Activated CD4-positive, CD25-positive, alpha-beta regulatory T cell treated with anti-CD3 and anti-CD28 coated beads, Interleukin-2, amount 50 U/mL, for 72 hours (primary cell): ENCODE measurements at regions not wholly inside any gene's neighbourhood (a gene's known extent, or its start where the extent isn't known, plus 50 kb on each side); places are given as distances from the start of the nearest gene placed in this dataset.

Experiments
- DNase-seq: peaks from one replicate; pipeline ENCODE4 v3.0.0; 2021

DNA sequence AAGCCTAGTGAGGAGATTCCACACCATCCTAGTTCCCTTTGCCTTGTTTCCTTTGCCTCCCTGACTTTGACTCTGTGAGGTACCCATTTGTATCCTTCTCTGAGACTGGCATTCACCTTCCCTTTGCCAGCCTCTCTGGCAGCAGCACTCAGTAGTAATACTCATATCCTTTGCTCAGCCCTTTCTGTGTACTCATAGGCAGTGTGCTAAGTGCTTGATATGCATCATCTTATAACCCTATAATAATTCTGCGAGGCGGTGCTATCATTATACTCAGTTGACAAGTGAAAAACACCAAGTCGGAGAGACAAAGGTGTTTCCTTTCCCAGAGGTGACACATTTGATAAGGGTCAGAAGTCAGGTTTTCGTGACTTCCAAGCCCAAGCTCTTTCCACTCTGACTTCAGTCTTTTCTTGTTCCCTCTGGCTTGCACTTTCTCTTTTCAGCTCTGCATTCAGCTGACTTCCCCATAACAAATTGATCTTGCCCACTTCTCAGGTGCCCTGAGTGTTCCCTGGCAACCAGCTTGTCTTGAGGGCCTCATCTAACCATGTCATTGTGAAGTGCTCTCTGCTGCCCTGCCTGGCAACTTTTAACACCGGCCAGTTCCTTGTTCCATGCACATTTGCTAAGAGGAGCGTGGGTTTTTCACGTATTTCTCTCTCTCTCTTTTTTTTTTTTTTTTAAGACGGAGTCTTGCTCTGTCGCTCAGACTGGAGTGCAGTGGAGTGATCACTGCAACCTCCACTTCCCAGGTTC lies 94.5 kb upstream of the UPP2 start:
- no peak for DNase-seq

DNA sequence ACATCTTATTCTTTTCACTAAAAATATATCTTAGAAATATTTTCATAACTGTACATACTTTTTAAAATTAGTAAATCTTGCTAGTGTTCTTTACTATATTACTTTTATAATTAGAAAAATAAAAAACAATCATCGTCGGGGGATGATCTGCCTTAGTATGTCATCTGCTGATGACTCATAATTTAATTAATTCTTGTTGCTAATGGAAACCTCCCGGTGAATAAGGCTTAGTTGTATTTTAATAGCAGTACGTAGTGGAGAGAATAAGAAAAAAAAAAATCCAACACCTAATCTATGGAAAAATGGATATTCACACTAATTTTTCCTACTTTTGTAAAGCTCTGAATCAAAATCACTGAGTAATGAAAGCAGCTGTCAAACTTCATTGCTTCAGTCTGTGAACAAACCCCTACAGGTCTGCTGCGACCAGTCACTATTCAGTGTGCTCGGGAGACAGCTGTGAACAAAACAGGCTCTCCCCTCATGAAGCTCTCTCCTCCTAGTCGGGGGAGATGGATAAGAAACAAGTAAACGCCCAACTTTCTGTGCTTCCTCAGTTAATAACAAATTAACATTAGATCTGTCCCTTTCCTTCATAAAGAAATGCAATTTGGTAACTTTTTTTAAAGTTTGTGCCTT lies 97.4 kb upstream of the UPP2 start:
- DNase-seq = no peak

DNA sequence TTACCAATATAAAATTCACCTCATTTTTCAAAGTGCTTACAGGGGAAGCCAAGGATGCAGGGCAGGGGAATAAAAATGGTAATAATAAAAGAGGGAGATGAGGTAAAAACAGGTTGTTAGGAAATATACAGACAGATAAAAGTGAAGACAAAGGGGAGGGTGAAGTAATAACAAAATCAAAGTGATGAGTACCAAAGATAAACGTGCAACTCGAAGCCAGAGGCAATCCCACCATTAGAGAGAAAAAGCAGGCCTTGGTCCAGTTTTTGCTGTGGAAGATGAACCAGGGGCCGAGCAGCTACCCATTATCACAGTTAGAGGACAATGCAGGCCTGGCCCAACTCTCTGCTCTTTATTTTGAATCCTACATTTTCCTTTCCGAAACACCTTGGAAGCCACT lies 99.6 kb upstream of the UPP2 start:
- no peak for DNase-seq

DNA sequence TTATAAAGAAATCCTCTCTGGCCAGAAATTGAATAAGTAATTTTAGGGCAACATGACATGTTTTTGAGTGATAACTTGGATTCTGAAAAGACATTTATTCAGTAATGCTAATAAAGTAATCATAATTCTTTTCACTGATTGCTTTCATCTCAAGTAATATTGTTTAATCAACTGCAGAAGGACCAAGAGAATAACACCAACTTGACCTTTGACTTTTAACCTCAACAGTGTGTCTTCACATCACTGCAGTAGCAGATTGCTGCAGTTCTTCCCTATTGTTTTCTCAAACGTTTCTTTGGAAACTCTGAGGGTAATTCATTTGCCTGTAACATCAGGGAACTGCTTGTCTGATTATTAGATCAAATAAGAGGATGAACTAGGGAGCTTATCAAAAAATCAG lies 104.9 kb upstream of the UPP2 start:
- DNase-seq = no peak

DNA sequence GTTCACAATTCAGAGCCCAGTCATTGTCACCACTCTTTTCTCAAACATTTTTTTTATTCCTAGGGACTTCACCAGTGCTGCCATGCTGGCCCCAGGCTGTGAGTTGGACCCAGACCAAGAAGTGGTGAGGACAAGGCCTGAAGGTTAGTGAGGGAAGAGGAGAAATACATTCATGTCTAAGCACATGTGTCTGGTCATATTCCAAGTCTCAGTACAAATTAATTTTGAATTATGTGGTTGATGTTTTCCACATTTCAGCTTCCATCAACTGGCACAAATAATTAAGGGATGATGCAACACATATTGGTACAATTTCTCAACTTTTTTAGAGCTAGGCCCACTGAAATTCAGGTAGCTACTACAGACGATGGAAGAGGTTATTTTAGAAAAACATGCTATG lies 106.6 kb upstream of the UPP2 start:
- no peak for DNase-seq

DNA sequence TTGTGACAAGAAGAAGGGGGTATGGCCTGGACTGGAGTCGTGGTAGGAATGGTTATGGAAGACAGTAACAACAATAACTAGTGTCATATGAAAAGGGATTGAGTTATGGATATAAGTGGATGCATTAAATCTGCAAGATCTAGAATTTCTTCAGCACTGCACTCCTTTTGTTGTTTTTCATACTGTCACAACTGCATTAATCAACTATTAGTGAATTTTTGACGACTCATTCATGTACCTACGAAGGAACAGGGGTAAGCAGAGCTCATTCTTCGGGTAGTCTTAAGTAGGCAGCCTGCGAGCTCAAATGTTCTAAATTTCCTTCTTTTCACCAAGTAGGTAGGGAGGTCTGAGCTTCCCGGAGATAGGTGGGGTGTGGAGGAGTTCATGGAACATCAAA lies 109.7 kb upstream of the UPP2 start:
- DNase-seq = no peak

DNA sequence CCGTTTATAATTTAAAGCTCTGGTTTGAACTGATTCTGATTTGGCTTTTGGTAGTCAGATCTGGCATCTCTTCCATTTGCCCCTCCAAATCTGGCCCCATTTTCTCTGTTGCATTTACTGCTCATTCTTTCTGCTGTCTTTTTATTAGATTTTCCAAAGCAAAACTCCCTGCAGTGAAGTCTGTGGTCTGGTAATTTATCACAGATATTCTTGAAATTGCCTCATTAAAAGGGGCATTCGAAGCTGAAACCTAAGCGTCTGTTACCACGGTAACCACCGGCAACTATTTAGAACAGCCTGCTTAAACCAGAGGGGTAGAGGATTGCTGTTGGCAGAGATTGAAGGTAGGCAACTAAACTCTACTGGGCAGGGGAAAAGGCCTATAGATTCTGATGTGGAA lies 111.5 kb upstream of the UPP2 start:
- no peak for DNase-seq

DNA sequence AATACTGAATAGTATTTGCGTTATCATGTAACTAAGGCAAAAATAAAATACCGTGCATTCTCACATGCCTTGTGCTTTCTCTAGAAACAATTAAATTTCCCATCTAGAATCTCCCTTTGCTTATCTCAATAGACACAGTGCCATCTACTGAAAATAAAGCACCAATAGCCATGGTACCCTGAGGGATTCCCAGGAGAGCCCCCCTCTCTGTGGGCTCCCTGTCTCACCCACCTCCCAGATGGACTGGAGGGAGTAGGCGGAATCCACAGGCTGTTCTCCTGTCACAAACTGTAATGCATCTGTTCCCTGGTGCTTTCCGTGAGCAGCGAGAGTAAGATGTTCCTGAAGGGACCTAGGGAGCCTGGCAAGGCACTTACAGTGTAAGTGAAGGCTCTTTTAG lies 112.4 kb upstream of the UPP2 start:
- DNase-seq = no peak

DNA sequence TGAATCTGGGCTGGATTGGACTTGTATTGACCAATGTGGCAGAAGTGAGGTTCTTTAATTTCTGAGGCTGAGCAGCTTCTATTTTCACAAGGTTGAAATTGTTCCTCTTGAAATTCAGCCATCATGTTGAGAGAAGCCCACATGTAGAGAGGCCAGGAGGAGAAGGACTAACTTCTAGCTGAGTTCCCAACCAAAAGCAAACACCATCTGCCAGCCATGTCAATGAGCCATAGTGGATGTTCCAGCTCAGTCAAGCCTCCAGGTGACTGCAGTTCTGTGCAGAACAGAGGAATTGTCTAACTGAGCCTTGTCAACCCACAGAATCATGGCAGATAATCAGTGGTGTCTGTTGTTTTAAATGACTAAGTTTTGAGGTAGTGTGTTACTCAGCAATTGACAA lies 110.6 kb upstream of the ACVR1 start:
- no peak for DNase-seq

DNA sequence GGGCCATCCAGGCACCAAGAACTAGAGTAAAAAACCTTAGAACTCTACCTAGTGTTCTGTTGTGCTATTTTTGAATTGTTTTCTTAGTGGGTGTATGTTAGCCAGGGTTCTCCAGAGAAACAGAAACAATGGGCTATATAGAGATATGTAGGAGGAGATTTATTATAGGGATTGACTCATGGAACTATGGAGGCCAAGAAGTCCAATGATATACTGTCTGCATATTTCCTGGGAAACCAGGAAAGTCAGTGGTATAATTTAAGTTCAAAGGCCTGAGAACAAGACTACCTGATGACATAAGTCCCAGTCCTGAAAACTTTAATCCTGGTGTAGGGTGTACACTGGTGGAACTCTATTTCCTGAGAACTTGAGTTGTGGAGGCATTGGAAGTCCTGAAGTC lies 108.7 kb upstream of the ACVR1 start:
- no peak for DNase-seq

DNA sequence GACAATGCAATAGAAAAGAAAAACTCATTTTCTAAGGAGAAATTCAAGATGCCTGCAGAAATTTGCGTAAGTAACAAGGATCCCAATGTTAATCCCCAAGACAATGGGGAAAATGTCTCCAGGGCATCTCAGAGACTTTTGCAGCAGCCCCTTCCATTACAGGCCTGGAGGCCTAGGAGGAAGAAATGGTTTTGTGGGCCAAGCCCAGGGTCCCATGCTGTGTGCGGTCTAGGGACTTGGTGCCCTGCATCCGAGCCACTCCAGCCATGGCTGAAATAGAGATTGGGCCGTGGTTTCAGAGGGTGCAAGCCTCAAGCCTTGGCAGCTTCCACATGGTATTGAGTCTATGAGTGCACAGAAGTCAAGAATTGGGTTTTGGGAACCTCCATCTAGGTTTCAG lies 103.9 kb upstream of the ACVR1 start:
- DNase-seq = no peak

DNA sequence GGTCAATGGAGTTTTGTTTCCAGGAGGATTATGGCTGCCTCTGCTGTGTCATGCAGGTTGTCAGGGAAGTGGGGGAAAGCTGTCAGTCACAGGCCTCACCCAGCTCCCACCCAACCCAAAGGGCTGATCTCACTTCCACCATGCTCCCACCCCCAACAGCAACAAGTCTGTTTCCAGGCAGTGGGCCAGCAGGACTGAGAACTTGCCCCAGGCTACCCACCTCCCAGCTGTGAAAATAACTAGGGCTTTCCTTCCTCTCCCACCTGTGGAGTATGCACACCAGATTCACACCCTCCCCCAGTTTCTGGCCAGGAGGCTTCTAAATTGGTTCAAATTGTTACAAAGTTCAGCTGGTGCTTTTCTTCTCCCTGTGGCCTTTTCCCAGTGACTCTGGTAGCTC lies 95.6 kb upstream of the ACVR1 start:
- no peak for DNase-seq

DNA sequence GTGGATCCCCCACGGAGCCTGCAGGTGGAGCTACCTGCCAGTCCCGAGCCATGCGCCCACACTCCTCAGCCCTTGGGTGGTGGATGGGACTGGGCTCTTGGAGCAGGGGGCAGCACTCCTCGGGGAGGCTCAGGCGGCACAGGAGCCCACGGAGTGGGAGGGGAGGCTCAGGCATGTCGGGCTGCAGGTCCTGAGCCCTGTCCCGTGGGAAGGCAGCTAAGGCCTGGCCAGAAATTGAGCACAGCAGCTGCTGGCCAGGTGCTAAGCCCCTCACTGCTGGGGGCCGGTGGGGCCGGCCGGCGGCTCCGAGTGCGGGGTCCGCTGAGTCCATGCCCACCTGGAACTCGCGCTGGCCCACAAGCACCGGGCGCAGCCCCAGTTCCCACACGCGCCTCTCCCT lies 91.7 kb upstream of the ACVR1 start:
- no peak for DNase-seq

DNA sequence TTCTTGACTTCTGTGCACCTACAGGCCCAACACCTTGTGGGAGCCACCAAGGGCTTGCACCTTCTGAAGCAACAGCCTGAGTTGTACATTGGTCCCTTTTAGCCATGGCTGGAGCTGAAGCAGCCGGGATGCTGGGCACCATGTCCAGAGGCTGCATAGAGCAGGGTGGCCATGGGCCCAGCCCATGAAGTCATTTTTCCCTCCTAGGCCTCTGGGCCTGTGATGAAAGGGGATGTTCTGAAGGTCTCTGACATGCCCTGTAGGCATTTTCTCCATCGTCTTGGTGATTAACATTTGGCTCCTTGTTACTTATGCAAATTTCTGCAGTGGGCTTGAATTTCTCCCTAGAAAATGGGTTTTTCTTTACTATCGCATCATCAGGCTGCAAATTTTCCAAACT lies 83.1 kb upstream of the ACVR1 start:
- DNase-seq = no peak

DNA sequence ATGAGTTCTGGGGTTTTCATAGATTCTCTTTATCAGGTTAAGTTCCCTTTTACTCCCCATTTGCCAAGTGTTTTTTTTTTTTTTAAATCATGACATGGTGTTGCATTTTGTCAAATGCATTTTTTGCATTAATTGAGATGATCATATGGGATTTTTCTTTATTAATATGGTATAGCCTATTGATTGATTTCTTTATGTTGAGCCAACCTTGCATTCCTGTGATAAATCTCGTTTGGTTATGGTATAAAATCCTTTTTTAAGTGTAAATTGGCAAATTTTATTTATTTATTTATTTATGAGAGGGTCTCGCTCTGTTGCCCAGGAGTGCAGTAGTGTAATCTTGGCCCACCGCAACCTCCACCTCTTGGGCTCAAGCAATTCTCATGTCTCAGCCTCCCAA lies 81.5 kb upstream of the ACVR1 start:
- DNase-seq = no peak

DNA sequence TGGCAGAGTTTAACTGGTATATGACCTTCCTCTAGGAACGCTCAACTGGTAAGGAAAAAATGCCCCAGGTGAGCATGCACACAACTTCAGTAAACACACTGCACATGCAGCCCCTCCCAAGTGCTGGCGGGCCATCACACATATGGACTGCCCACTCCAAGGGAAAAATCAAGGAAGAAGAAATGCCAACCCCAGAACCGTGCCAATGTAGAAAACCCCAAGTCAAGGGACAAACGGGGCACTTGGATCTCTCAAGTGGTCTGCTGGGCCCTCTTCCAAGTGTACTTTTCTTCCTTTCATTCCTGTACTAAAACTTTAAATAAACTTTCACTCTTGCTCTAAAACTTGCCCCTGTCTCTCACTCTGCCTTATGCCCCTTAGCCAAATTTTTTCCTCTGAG lies 76.4 kb upstream of the ACVR1 start:
- no peak for DNase-seq

DNA sequence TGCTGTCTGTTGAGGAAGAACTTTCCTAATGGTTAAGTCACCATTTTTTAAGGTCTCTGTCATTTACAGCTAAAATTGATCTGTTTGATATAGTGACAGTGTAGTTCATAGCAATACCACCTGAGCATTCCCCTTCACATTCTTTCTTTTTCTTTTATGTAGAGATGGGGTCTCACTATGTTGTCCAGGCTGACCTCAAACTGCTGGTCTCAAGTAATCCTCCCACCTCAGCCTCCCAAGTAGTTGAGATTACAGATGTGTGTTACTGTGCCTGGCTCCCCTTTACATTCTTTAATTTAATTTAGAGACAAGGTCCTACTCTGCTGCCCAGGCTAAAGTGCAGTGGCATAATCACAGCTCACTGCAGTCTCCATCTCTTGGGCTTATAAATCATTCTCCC lies 72.7 kb upstream of the ACVR1 start:
- no peak for DNase-seq

DNA sequence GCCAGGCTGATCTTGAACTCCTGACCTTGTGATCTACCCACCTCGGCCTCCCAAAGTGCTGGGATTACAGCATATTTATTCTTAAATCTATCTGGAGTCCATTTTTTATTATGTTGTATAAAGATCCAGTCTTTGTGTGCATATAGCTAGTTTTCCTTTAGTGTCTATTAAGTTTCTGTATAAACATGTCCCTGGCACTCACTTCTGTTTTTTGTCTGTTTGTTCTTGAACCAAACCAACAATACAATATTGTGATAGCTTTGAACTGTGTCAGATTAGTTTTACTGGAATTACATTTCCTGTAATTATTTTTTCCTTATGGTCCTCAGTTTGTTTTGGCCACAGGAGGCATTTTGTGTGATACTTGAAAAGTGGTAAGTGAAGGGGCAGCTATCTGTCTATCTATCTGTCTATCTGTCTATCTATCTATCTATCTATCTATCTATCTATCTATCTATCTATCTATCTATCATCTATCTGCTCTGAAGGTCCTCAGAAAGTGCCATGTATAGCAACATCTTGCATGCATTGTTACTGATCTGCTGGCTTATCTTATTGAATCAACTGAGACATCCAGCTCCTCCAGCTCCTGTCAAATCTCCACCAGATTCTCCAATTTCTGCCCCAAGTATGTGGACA lies 70.9 kb upstream of the ACVR1 start:
- DNase-seq = no peak

DNA sequence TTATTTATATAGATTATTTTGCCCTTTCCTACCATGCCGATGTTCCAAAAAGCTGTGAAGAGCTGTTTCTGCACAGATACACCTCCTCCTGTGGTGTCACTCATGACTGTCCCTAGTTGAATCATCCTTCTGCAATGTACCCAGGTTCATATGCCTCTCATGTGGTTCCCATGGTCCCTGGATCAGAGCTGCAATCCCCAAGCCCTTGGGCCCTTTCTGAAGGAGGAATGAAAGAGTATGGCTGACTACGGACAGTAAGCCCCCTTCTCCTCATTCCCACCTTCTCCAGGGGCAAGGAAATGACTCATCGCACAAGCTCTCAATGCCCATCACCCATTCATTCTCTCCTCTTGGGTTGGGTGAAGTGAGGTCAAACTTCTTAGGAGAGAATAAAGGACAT lies 63.9 kb upstream of the ACVR1 start:
- DNase-seq = no peak

DNA sequence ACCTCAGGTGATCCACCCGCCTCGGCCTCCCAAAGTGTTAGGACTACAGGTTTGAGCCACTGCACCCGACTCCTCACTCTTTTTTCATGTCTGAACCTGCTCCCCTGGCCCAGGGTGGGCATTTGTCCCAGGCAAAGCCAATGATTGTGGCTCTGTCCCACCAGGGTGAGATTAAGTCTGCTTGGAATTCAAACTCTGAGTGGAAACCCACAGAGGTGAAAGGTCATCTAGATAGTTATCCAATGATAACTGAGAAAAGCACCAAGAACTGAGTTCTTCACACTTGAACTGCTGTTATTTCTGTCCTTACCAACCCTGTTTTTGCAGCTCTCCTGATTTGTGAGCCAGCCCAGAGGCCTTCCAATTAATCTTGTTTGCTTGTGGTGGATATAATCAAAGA lies 62.4 kb upstream of the ACVR1 start:
- DNase-seq = no peak

DNA sequence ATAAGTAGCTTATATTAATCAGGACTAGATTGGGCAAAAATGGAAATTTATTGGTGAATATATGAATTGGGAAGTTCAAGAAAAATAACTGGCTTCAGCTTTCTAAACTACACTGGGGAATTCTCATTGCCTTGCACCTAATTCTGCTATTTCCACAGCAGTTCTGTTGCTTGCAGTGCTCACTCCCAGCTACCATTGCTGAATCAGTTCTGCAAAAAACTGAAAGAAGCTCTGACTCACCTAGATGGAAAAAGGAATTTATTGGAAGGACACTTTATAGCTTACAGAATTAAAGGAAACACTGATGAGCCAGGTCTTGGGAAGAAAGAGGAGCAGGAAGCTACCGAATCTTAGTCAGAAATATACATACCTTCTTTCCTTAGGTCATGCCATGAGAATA lies 60.3 kb upstream of the ACVR1 start:
- DNase-seq = no peak

DNA sequence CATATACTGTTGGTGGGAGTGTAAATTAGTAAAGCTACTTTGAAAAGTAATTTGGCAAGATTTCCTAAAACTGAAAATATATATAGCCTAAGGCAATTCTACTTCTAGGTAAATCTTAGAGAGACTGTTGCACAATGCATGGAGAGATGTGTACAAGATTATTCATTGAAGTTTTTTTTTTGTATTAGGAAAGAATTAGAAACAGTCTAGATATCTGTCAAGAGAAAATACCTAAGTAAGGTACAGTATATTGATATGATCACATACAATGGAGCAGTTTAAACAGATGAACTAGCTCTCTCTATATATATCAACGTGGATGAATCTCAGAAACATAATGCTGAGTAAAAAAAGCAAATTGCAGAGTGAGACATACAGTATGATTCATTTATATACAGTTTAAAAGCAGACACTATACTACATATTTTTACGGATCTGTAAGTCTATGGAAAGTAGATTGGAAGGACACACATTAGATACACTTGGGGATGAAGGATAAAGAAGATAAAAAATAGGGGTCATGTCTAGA lies 59.3 kb upstream of the ACVR1 start:
- no peak for DNase-seq

DNA sequence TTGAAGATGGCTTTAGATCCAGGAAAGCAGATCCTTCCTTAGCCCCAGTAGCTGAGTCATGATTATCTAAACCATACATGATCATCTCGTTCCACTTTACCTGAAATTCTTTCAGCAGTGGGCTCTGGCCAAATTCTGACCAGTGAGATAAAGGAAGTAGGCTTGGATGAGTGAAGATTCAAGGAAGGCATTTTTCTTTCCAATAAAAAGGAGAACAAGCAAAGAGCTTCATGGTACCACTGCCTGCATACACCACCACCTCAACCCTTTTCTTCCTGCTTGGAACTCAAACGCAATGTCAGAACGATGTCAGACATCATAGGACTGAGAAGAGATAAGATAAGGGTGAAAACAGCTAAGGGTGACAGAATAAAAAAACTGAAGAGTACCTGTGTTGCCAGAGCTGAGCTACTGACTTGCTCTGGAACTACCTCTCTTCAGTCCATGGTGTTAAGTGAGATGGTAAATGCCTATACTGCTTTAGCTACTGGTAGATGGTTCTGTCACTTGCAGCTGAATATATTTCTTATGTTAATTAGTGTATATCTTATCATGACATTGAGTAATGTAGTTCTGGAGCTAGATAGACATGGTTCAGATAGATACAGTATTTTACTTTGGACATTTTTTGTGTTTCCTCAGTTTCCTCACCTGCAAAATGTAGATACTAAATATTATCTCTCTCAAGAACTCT lies 58.7 kb upstream of the ACVR1 start:
- no peak for DNase-seq
